Panc1 (cell line): ENCODE measurements at regions not wholly inside any gene's neighbourhood (a gene's known extent, or its start where the extent isn't known, plus 50 kb on each side); places are given as distances from the start of the nearest gene placed in this dataset.

Experiments
- CTCF ChIP-seq: fragments of 450-650 bp; IDR thresholded peaks from 2 replicates; pipeline ENCODE4 v1.5.1; 2017; ENCODE audit warnings: mild to moderate bottlenecking
- POLR2AphosphoS5 ChIP-seq: IDR thresholded peaks from 2 replicates; pipeline ENCODE4 v1.6.1; 2012; ENCODE audit warnings: mild to moderate bottlenecking, low read depth, low read length, moderate library complexity
- SIN3A ChIP-seq: IDR thresholded peaks from 2 replicates; pipeline ENCODE4 v1.6.1; 2012; ENCODE audit warnings: low read depth, mild to moderate bottlenecking, low read length, moderate library complexity, borderline replicate concordance; ENCODE audit not compliant: insufficient read depth
- TCF7L2 ChIP-seq: IDR thresholded peaks from 2 replicates; pipeline ENCODE4 v1.6.1; 2011; ENCODE audit warnings: mild to moderate bottlenecking, low read depth, low read length, inconsistent platforms
- TF ChIP-seq, protein P1 (sequence below), 2 experiments: IDR thresholded peaks; 2 replicates each; pipeline ENCODE4 v1.6.1; 2011 to 2012; ENCODE audit warnings: low read depth in 2 of 2, control low read depth in 1 of 2, low read length in 1 of 2, mild to moderate bottlenecking in 1 of 2, moderate library complexity in 1 of 2; ENCODE audit not compliant: insufficient read depth in 1 of 2

- TF ChIP-seq CTCF = no peak
- TF ChIP-seq, protein P1, sequence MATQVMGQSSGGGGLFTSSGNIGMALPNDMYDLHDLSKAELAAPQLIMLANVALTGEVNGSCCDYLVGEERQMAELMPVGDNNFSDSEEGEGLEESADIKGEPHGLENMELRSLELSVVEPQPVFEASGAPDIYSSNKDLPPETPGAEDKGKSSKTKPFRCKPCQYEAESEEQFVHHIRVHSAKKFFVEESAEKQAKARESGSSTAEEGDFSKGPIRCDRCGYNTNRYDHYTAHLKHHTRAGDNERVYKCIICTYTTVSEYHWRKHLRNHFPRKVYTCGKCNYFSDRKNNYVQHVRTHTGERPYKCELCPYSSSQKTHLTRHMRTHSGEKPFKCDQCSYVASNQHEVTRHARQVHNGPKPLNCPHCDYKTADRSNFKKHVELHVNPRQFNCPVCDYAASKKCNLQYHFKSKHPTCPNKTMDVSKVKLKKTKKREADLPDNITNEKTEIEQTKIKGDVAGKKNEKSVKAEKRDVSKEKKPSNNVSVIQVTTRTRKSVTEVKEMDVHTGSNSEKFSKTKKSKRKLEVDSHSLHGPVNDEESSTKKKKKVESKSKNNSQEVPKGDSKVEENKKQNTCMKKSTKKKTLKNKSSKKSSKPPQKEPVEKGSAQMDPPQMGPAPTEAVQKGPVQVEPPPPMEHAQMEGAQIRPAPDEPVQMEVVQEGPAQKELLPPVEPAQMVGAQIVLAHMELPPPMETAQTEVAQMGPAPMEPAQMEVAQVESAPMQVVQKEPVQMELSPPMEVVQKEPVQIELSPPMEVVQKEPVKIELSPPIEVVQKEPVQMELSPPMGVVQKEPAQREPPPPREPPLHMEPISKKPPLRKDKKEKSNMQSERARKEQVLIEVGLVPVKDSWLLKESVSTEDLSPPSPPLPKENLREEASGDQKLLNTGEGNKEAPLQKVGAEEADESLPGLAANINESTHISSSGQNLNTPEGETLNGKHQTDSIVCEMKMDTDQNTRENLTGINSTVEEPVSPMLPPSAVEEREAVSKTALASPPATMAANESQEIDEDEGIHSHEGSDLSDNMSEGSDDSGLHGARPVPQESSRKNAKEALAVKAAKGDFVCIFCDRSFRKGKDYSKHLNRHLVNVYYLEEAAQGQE (IDR thresholded peaks at IDR 0.05; ENCODE audit: insufficient read depth in 1 of 2, low read depth in 2 of 2, low read length in 1 of 2) = no peak
- no peak for TF ChIP-seq POLR2AphosphoS5
- TF ChIP-seq TCF7L2 = no peak
- TF ChIP-seq SIN3A = no peak
Observed at GRCh38 chr12:18969512-18969911, 160.0 kb upstream of the PLEKHA5 start.
